SIG-M5 treated with dmso at 0.1 percent for 504 hours (cell line): ENCODE measurements at regions not wholly inside any gene's neighbourhood (a gene's known extent, or its start where the extent isn't known, plus 50 kb on each side); places are given as distances from the start of the nearest gene placed in this dataset.

Experiments used
- DNase-seq: peaks from one replicate; lab custom pipeline; 2025; ENCODE audit not compliant: unreplicated experiment; lab: John Stamatoyannopoulos, UW

DNA sequence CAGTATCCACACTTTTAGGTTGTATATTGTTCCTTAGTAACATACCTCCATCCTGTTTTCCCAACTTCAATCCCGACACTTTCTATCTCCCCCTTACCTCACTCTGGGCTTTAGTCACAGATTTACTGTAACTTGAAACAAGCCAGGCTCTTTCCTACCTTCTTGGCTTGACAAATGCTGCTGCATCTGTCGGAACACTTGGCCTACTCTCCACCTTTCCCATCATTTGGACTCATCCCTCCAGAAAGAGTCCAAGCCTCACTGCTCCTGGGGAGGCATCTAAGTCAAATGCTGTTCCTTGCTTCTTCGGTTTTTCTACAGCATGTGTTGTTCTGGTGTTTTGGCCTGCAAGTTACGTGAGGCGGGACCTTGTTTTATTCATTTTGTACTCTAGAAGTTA, 142.4 kb downstream of the DACT1 start:
- DNase-seq, result no peak

DNA sequence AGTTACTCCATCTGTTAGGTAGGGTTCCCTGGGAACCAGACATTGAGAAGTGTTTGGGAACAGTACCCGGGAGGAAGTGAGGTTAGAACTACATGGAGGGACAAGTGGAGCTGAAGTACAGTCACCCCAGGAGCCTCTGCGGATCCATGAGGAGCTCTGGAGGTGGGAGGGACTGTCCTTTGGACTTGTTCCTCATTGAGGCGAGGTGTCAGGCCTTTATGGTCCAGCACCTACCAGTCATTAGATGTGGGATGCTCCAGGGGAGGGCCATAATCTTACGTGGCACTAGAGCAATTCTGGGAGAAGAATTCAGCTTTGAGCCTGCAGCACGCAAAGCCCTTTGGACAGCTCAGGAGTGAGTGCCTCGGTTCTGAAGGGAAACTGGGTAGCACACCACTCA, 142.8 kb downstream of the DACT1 start:
- DNase-seq, result no peak

DNA sequence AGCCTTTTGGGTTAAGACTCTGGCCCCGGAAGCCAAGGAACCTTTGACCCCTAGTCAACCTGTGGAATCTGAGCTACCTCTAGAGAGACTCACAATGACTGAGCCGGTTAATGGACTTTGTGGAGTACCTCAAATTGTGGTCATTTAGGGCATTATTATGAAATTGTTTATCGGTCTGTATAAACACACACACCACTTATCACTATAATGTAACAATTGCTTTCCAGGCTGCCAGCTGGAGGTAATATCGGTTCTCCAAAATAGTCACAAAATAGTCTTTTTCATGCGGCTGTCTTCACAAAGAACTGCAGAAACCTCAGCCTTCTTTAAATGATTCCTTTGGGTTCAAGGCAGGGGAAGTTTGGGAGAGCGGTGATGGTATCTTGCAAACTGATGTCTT, 144.2 kb downstream of the DACT1 start:
- no peak for DNase-seq

DNA sequence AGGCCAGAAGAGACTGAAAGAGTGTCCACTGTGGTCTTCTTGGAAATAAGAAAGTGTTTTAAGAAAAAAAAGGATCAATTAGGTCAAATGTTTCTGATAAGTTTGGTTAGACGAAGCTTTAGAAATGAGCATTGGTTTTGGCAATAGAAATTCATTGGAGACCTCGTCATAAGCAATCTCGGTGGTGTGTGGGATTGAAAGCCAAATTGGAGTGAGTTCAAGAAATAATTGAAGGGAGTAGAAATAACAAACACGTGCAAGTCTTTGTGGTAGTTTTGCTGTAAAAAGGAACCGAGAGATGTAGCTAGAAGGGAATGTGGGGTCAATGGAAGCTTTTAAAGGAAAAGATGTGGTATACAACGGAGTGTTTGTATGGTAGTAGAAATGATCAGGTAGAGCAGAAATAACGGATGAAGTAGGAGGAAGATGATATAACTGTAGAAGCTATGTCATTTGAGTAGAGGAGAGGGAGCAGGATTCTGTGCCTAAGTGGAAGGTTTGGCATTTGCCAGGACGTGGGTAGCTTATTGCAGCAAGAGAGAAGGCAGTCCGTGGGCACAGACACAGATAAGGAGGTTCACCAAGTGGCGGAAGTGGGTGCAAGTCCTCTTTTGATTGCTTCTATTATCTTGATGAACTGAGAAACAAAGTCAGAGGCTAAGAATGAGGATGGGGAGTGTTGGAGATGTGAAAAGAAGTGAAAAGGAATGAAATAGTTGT, 146.2 kb downstream of the DACT1 start:
- DNase-seq, result no peak

DNA sequence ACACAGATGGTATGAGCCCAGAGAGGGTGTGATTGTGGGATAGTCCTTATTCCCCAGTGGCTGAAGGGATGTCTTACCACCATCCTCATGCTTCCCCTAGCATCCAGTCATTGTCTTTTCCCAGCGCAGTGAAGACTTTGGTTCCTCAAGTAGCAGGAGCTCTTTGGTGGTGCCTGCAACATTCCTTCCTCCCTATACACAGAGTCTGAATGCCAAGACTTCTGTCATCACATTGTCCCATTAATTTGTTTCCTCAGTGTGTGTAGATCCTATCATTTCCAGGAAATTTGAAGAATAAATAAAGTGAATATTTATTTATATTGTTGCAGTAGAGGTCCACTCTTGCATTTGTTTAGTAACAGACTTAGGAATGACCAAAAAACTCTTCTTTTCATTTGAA, 147.2 kb downstream of the DACT1 start:
- DNase-seq, result no peak

DNA sequence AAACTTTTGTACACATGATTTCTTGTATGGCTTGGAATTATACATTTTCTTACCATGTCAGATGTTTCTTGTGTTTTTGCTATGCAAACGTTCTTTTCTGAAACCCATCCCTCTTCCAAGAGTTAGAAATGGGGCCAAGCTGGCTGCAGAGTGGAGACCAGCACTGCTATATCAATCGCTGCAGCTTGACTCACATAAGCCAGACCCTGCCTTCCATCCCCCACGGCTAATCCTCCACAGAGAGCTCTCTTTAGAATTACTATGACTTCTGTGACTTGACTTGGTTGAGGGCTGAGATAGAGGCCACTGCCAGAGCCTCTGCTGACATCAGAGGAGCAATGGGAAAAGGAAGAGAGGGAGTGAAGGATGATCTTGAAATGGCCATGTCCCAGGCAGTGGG, 147.9 kb downstream of the DACT1 start:
- no peak for DNase-seq

DNA sequence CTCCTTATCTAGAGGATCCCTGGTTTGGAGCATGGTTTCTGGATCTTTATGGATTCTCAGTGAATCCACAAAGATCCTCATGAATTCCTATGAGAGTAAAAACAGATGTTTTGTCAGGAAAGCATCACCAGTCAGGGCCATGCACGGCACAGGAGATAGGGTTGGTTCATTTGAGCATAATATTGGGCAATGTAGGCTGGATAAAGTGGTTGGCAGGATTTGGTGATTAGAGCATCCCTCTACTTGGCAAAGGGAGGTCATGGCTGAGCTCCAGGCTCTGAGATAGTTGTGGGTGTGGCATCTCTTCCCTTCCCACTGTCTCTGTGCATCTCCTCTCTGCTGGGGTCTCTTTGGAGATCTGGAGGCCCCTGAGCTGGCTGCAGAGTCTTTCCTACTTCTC, 149.8 kb downstream of the DACT1 start:
- no peak for DNase-seq

DNA sequence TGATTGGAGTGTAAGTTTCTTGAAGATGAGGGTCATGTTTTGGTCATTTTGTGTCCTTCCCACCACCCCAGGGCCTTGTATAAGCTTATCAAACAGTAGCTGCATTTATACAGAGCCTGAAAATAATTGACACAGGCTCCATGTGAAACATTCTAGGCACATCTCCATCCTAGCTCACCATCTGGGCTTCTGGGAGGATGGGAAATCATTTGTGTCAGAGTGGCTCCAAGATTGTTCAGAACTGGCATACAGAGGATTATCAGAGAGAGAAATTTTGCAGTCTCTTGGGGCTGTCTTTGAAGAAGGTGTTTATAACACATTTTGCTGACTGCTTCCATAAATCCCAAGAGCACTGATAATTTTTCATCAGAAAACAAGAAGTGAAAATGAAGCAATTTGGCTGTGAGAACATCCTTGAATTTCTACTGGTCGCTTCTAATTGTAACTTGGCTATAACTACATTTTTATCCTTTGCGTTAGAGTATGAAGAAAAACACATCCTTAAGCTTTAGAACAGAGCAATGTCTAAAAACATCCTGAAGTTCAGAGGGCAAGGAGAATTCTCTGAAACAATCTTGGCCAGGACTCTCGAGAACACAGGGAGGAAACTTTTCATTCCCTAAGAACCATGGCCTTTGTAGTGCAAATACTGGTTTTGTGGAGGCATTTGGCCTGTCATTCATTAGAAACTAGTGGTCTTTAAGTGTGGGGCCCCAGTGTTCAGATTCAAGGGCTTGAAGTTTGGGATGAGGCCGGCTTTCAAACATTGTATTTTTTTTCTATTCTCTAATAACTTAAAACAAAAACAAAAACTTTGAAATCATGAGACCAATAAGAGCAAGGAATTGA, 151.1 kb downstream of the DACT1 start:
- no peak for DNase-seq

DNA sequence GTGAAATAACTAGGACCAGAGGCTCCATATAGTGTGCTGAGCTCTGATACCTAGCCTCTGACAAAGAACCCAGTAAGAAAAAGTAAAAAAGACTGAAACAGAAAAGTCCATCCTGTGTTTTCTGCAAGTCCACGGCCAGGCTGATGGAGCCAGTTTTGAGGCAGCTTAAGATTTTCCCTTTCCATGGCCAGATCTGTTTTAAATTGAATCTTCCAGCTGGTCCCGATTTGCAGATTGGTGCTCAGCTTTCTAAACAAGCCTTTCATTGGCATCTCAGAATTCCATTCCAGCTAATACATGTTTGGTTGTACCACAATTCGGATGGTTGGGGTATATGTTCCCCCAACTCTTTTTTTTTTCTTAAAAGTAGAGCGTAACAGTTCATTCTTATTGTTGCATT, 152.0 kb downstream of the DACT1 start:
- DNase-seq, result no peak

DNA sequence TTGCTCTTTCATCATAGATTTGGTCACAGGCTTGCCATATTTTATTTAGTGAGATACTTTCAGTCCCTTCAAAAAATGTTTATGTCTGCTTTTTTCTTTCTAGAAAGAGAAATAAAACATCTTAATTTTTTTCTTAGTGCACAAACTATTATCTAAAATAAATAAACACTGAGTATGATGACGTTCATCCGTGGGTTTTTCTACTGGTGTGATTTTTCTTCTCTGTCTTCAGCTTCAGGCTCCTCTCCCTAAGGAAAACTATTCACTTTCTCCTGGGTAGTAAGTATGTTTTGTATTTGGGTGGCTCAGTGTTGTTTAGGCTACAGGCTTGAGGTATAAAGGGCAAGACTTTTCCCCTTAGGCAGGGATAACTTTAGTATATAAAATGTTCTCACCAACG, 154.7 kb downstream of the DACT1 start:
- DNase-seq, result no peak

DNA sequence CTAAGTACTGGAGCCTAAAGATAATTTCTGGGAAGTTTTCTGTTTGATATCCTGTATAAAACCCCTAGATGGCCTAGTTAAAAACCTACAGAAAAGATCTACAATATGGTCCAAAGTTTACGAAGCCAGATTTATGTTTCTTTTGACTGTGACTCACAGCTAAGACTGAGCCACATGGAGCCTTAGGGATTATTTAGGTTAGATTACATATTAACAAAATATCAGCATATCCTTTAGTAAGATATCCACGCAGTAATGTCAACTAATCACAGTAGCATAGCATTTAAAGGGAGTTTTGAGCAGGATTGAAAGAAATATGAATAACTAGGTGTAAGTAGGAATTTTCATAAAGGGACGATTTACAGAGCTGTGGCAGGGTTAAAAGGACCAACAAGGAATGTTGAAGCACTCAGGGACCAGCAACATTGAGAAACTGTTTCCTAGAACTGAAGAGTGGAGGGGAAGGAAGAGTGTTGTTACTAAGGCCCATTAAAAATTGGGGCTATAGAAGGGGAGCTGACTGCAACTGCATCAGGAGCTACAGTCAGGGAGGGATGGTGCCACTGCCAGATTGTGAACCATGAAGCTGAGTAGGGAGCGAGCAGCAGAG, 155.5 kb downstream of the DACT1 start:
- DNase-seq, result no peak

DNA sequence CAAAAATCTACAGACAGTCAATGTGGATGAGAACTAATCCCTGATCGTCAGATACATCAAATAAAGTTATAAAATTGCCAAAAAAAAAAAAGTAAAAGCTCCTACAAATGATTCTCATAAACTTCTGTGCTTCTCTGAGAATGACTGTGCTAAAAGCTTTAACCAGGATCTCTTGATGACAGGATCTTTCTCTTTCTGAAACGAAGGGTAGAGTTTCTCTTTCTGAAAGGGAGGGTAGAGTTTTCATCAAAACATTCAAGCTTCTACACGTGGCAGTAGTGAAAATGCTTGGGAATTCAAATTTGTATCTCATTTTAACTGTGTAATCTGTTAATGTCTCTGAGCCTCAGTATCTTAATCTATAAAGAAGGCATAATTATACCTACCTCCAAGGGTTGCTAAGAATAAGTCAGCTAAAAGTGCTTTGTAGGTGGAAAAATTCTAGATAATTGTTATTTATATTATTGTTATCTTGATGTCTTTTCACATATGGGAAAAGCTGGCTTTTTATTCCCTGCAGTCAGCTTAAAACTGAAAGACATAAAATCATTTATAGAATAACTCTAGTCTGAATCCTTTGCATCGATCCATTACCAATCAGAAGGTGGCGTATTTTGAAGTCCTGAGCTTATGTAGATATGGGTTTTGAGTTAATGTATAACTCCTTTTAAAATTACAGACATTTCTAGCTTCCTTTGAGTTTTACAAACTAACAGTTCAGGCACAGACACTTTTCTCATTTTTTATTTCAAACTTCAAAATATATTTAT, 157.4 kb downstream of the DACT1 start:
- no peak for DNase-seq

DNA sequence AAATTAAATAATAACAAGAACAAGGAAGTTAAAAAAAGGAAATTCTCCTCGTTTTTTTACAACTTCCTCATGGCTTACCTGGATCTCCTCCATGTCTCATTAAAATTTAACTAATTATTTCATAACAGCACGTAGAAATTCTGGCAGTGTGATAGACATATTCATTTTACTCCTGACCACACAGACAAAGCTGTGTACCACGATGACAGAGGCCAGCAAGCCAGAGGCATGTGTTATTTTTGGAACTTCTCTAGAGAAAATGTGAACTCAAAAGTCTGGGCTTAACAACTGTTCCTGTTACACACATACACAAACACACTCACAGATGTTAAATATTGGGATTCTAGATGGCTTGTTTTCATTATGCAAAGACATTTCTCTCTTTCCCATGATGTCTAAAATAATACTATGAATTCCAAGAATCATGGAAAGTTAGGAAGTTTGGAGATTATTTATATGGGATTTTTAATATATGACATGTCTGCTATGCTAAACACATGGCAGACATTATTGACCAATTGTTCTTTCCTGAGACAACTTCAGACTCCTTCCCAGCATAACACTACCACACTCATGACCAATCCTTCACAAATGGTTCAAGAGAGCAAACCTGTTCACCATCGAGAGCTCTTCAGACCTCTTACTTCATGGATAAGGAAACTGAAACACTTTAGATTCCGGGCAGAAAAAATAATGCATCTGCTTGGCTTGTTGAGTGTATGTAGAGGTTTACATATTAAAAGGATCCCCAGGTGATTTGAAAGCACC, 158.7 kb downstream of the DACT1 start:
- DNase-seq, result no peak

DNA sequence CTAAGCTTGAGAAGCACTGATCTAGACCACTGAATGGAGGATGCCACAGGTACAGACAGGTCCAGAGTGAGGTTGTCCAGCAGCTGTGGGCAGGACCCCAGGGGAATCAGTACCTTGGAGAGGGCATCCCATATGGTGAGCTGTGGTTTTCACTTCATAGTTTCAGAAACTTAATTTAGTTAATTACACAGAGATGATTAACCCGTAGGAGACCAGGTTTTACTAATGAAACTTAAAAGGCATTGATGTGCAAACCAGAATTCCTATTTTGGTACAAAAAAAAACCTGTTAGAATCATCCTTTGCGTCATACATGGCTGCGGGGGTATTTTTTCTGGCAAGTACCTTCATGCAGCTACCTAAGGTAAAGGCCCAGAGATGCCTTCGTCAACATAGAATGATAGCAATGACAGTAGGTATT, 159.3 kb downstream of the DACT1 start:
- no peak for DNase-seq

DNA sequence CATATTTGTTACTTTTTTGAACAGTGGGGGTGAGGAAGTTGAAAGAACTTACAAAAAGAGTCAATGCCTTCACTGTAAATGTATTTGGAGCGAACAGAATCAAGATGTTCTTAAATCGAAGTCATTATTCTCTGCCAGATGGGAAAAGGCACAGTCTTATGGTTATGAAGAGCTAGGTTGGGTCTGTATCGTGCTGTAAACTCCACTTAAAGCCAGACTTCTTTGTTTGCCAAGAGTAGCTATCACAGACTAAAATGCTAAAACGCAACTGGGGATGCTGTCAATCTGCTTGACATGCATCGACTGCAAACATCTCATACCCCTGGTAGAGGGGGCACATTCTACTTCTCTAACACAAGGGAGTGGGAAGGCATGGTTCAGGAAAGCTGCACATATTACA, 160.4 kb downstream of the DACT1 start:
- DNase-seq, result no peak

DNA sequence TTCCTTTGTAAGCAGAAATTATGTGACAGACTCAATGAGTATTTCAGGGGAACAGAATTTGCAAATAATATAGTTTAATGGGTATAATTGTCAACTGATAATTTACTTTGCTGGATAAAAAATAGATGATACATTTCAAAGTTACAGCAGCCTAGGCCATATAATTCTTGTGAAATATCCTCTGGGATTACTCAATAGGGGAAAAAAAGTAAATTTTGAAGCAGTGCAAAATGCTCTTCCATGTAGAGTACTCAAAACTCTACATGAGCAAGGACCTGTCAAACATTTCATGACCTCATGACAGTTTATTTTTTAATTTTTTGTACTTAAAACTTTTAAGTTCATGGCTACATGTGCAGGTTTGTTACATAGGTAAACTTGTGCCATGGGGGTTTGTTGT, 163.3 kb downstream of the DACT1 start:
- DNase-seq, result no peak

DNA sequence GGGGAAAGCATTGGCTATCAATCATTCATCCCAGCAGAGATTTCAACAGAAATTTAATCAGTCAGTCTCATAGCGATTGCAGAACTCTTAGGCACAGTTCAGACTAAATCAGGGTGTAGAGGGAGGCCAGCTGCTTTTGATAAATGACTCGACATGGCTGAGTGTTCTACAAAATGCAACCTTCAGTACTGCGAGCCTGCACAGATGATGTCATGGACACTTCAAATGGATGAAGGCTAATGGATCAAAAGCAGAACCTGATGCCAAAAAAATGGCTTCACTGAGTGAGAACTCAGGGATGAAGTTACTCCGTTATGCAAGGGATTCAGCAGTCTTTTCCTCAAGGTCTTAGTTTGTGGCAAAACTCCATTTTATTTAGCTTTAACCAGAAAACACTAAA, 167.3 kb downstream of the DACT1 start:
- no peak for DNase-seq

DNA sequence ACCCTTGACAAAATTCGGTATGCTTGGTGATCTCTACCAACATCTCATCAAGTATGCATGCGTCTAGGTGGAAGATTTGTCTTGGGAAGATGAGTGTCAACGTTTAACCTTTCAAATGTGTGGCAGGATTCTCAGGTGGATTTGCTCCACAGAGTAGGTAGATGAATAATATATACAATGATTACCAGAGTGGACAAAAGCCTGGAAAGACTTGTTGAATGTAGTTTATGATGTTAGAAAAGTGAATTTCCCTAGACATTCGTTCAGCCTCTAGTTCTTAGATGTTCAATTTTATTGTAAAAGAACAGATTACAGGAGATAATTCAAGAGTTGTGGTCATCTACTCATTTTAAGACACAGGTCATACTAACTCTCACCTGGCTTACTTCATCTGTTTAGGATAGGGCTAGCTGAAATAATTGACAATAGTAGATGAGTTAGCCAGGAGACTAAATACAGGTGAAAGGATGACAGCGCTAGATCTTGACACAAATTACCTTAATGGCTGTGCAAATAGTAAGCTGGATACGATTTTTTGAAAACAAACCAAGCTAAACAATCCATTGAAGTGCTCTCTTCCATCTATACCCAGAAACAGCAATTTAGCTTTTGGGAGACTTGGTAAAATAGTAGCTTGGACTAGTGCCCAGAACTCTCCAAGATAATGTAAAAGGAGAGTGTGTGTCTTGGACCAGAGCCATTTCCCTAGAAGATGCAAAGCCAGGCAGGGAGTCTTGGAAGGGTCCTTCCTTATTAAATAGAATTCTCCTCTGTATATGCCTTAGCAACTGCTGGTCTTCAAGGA, 168.0 kb downstream of the DACT1 start:
- DNase-seq, result no peak

DNA sequence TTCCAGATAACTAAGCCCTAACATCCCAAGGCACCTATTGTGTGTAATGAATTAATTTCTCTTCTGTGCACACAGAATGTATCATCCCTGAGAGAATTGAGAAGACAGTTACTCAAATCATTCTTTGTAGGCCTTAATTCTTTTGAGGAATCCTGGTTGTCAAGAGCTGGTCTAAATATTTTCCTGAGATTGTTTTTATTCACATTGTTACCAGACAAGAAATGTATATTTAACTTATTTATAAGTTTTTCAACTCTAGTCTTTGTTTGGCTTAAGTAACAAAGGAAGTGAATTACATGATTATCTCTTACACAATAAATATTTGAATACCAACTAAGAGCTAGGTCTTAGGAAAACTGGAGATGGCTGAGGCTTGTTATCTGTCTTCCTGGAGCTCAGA, 169.4 kb downstream of the DACT1 start:
- no peak for DNase-seq

DNA sequence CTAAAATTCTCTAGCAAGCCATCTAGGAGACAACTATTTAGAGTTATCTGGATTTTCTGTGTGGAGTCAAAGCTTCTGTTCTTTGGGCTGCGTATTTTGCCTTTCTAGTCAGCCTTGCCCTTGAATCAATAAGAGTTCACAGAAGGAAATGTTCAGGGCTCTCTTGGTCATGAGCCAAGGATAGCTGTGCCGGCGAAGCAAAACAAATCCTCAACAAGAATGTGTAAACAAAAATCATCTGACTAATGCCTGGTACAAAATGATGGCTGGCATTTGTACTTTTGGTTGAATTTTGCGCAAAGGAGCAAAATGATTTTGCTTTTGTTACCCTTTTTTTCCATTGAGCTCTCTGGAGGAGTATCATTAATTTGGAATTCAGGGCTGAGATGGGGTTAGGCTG, 171.1 kb downstream of the DACT1 start:
- no peak for DNase-seq
